ACC112 (cell line): ENCODE measurements at regions not wholly inside any gene's neighbourhood (a gene's known extent, or its start where the extent isn't known, plus 50 kb on each side); places are given as distances from the start of the nearest gene placed in this dataset.

Source experiments
- H2AFZ ChIP-seq: fragments of 200-600 bp; sonication (generic); one replicate; pipeline ENCODE4 v1.6.0; 2017; ENCODE audit warnings: antibody characterized with exemption, low read length; ENCODE audit not compliant: unreplicated experiment
- H3K27ac ChIP-seq: fragments of 200-600 bp; sonication (generic); 2 replicates; pipeline ENCODE4 v1.5.1; 2014; ENCODE audit warnings: low read depth, mild to moderate bottlenecking, antibody characterized with exemption, low read length, moderate library complexity
- H3K27me3 ChIP-seq: fragments of 200-600 bp; sonication (generic); 2 replicates; pipeline ENCODE4 v1.6.1; 2014; ENCODE audit warnings: mild to moderate bottlenecking, antibody characterized with exemption, low read length, moderate library complexity, mixed read lengths; ENCODE audit not compliant: insufficient read depth
- H3K36me3 ChIP-seq: fragments of 200-600 bp; sonication (generic); 2 replicates; pipeline ENCODE4 v1.6.1; 2016; ENCODE audit warnings: mild to moderate bottlenecking, antibody characterized with exemption, low read length, moderate library complexity, mixed read lengths; ENCODE audit not compliant: insufficient read depth
- H3K4me1 ChIP-seq: fragments of 200-600 bp; sonication (generic); one replicate; pipeline ENCODE4 v1.6.1; 2016; ENCODE audit warnings: low read length, mixed read lengths; ENCODE audit not compliant: insufficient read depth, unreplicated experiment, control insufficient read depth
- H3K4me3 ChIP-seq: fragments of 200-600 bp; sonication (generic); 2 replicates; pipeline ENCODE4 v1.5.1; 2014; ENCODE audit warnings: mild to moderate bottlenecking, low read depth, low read length
- H3K79me2 ChIP-seq: fragments of 200-600 bp; sonication (generic); one replicate; pipeline ENCODE4 v1.6.0; 2016; ENCODE audit warnings: low read length; ENCODE audit not compliant: control insufficient read depth, unreplicated experiment, insufficient read depth

DNA sequence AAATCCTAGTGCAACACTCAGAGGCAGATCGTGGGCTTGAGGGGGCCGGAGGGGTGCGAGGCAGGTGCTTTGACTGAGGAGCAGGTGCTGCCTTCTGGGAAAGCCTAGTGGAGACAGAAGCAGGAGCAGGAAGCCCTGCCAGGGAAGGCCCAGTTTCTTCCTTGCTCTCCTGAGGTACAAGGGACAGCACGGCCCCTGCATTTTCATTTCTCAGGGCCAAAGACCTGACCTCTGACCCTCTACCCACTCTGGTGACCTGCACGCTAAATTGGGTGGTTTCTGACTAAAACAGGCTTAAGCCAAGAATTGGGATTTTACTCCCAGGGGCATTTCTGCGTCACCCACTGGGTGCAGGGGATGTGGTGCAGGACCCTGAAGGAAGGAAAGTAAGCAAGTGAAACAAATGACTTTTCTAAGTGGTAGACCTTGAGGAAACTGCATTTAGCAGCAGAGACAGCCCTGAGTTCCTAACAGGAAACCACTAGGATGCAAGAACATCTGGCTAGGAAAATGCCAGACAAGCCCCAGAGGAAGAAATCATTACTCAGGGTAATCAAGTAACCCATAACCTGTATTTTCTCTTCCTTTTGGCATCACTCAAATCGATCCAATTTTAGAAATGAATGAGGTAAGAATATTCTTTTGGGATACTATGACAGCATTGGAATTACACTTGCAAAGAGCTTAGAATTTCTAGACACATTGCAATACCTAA is 141.7 kb downstream of the CD164 start:
- peak overlapping the region; percentile 78 for H3K27ac ChIP-seq
- no peaks in the 10 kb centered on the region for H3K36me3 ChIP-seq
- H3K79me2 ChIP-seq, result no peaks in the 10 kb centered on the region
- H3K4me1 ChIP-seq, result peaks cover 60% of the 10 kb centered on the region
- no peak overlapping the region for H3K4me3 ChIP-seq
- H2AFZ ChIP-seq, result peak overlapping the region; percentile 74
- no peaks in the 10 kb centered on the region for H3K27me3 ChIP-seq

DNA sequence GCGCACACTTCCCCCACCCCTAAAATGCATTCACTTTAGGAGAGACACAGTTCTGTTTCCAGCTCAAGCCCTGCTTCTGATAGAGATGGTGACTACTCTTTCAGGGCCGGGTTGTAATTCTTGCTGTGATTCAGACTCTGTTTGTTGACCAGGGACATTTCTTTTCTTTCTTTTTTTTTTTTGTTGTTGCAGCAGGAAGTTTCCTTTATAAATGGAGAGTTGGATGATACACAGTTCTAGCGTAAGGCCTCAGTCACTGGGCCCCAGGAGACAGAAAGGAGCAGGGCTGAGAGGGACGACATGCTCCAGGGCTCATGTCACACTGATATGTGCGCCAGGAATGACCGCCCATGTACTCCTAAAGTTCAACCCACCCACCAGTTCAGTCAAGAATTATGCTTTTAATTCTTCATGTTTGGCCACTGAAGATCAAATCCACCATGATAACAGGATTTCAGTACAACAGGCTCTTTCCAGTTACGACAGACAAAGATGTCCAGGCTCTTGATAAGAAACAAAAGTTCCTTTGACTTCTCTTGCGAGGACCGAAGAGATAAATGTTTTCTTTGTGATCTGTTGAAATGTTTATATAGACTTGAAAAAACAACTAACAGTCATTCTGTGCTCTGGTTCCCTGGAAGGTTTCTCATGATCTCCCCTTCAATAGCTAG is 142.5 kb downstream of the CD164 start:
- Histone ChIP-seq H3K36me3 (no peaks in the 10 kb centered on the region), H2AFZ (peak overlapping the region; percentile 74), H3K4me1 (peaks cover 60% of the 10 kb centered on the region), H3K27ac (peak overlapping the region; percentile 78), H3K4me3 (no peak overlapping the region; the same call in 1 of the 2 replicates), H3K27me3 (no peaks in the 10 kb centered on the region), H3K79me2 (no peaks in the 10 kb centered on the region)

DNA sequence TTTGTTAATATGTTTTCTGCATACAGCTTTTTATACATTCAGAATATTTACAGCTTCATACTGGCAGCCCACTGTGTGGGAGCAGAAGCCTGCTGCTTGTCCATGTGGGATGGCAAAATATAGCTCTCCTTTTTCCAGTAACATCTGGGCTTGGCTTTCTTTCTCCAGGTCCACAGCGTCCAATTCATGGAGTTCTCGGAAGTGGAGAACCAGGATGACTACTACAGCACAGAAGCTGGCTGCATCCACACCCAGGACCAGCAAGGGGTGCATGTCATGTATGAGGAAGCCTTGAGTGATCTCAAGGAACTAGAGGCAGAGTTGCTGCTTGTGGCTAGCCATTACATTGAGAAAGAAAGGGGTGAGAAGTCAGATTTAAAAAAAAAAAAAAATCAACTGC is 143.1 kb downstream of the CD164 start:
- Histone ChIP-seq H3K4me3 (no peak overlapping the region), H3K4me1 (peaks cover 60% of the 10 kb centered on the region), H3K36me3 (no peaks in the 10 kb centered on the region), H3K27ac (peak overlapping the region; percentile 78), H3K79me2 (no peaks in the 10 kb centered on the region), H2AFZ (peak overlapping the region; percentile 74), H3K27me3 (no peaks in the 10 kb centered on the region)

DNA sequence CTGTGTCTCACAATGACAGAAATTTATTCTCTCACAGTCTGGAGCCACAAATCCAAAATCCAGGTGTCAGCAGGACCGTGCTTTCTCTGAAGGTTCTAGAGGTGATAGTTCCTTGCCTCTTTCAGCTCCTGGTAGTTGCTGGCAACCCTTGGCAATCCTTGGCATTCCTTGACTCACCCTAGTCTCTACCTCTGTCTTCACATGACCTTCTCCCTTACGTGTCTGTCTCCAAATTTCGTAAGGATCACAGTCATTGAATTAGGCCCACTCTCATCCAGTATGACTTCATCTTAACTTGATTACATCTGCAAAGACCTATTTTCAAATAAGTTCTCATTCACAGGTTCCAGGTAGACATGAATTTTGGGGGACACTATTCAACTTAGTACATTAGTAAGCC is 143.1 kb downstream of the CEP57L1 start:
- peak overlapping the region; percentile 78; the same call in 1 of the 2 replicates for H3K27ac ChIP-seq
- no peaks in the 10 kb centered on the region for H3K36me3 ChIP-seq
- no peaks in the 10 kb centered on the region for H3K27me3 ChIP-seq
- no peak overlapping the region for H3K4me3 ChIP-seq
- H3K79me2 ChIP-seq, result no peaks in the 10 kb centered on the region
- no peak overlapping the region for H2AFZ ChIP-seq
- H3K4me1 ChIP-seq, result peaks cover 60% of the 10 kb centered on the region

DNA sequence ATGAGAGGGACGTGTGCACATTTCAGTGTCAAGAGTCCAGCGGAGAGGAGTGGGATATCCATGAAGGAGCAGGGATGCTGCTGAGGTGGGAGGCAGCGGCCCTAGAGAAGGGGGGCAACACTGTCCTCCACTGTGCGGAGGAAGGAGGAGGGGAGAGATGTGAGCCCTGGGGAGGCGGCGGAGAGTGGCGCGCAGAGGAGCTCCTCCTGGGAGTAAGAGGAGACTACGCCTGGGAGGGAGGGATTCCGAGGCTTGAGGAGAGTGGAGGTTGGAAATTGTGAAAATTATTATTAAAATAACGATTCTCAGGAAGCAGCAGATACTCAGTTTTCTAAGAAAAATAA is 142.7 kb downstream of the CEP57L1 start:
- no peaks in the 10 kb centered on the region for H3K79me2 ChIP-seq
- peaks cover 58% of the 10 kb centered on the region for H3K4me1 ChIP-seq
- no peaks in the 10 kb centered on the region for H3K36me3 ChIP-seq
- no peak overlapping the region for H3K4me3 ChIP-seq
- no peak overlapping the region for H2AFZ ChIP-seq
- H3K27ac ChIP-seq, result no peak overlapping the region
- H3K27me3 ChIP-seq, result no peaks in the 10 kb centered on the region

DNA sequence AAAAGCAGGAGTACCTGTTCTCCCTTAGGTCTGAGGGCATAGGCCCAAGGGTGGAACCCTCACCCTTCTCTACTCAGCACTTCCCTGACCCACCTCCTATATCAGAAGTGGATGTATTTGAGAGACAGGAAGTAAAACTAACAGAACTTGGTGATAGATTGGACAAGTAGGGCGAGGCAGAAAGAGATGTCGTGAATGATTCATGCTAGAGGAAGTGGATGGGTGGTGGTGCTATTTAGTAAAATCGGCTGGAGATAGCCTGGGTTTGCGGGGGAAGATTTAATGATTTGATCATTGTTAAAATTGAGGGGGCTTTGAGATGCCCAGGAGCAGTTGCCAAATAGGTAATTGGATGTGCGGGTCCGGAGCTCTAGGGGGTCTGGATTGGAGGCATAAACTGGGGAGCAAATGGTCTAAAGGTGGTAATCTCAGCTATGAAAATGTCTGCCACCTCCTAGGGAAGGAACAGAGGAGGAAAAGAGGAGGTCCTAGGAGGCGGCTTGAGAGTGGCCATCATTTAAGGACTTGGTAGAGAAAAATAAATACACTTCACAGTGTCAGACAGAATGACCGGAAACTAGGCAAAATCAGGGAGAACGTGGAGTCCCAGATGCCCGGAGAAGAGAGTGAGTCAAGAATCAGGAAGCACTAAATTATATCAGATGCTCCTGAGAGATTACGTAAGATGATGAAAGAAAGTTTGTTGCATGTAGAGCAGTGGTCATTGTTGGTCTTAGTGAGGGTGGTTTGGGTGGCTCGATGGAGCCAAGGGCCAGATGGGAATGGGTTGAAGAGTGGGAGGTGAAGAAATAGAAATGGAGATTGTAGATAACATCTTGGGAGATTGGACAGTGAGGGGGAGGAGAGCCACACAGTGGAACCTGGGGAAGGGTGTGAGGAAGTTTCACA is 142.0 kb downstream of the CEP57L1 start:
- 0 out of 2 replicates have a peak overlapping the region, but pooled peaks have one; percentile 22 for H3K27ac ChIP-seq
- no peaks in the 10 kb centered on the region for H3K36me3 ChIP-seq
- no peaks in the 10 kb centered on the region for H3K27me3 ChIP-seq
- peaks cover 52% of the 10 kb centered on the region for H3K4me1 ChIP-seq
- H3K4me3 ChIP-seq, result no peak overlapping the region
- H3K79me2 ChIP-seq, result no peaks in the 10 kb centered on the region
- H2AFZ ChIP-seq, result peak overlapping the region; percentile 16

DNA sequence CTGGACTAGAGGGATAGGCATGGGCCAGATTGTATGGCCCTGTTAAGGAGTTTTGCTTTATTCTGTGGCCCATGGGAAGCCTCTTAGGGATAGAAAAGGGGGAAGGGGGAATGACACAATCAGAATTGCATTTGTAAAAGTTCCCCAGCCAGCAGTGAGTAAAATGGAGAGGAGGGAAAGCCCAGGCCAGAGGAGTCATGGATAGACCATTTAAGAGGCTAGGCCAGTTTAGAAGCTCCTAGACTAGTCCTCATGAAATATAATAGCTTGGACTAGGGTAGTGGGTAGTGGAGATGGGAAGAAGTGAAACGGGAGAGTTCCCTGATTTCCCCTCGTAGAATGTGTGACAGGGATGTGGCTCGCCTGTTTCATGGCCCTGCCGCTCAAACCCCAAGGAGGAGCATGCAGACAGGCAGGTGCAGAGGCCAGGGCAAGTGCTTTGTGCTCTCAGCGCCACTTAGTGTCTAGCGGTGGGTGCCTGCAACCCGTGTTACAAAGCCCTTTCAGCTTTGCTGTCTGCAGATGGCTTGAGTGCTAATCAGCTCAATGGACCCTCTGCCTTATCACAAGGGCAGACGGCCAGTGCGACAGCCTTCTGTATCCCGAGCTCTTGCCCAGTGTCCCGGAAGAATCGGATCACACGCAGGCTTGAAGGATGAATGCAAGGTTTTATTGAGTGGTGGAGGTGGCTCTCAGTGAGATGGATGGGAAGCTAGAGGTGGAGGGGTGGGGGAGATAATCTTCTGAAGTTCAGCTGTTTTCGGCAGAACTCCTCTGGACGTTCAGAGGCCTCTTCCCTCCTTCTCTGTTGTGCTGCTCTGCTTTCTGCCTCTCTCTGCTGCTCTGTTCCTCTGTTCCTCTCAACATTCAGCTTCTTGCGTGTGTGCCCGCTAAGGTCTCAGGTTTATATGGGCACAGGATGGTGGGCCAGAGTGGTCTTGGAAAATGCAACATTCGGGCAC is 141.1 kb downstream of the CEP57L1 start:
- no peak overlapping the region for H3K27ac ChIP-seq
- H3K79me2 ChIP-seq, result no peaks in the 10 kb centered on the region
- H3K4me1 ChIP-seq, result peaks cover 48% of the 10 kb centered on the region
- H3K4me3 ChIP-seq, result no peak overlapping the region
- no peaks in the 10 kb centered on the region for H3K27me3 ChIP-seq
- no peak overlapping the region for H2AFZ ChIP-seq
- H3K36me3 ChIP-seq, result no peaks in the 10 kb centered on the region

DNA sequence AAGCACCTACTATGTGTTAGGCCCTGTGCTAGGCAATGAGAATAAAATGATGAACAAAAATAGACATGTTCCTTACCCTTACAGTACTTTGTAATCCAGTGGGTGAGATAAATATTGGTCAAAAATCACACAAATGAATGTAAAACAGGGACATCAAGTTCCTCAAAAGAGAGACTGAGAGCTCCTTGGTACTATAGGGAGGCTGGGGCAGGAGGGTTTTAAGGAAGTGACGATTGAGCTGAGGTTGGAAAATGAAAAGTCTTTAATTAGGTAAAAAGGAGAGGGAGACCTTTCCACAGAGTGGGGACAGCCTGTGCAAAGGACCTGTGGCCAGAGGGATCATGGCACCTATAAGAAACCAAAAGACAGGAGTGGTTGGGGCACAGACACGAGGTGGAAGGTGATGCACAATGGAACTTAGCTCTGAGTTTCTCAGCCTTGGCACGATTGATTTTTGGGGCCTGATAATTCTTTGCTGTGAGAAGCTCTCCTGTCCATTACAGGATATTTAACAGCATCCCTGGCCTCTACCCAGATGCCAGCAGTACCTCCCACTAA is 140.3 kb downstream of the CEP57L1 start:
- Histone ChIP-seq H3K36me3 (no peaks in the 10 kb centered on the region), H2AFZ (no peak overlapping the region), H3K79me2 (no peaks in the 10 kb centered on the region), H3K4me1 (peaks cover 40% of the 10 kb centered on the region), H3K27me3 (no peaks in the 10 kb centered on the region), H3K4me3 (no peak overlapping the region), H3K27ac (no peak overlapping the region)

DNA sequence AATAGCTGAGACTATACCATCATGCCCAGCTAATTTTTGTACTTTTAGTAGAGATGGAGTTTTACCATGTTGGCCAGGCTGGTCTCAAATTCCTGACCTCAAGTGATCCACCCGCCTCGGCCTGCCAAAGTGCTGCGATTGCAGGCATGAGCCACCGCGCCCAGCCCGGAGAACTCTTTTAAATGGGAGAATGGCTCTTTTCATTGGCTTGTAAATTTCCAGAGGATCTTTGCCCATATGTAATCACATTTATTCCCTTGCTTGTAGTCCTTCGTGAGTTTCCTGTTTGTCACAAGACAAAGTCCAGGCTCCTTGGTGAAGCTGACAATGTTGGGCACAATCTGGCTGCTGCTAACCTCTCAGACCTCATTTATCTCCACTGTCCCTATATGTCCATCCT is 135.1 kb downstream of the CEP57L1 start:
- no peaks in the 10 kb centered on the region for H3K27me3 ChIP-seq
- H3K4me3 ChIP-seq, result no peak overlapping the region
- no peak overlapping the region for H3K27ac ChIP-seq

More for the DNA sequence above, 135.1 kb downstream of the CEP57L1 start:
- Histone ChIP-seq H2AFZ (no peak overlapping the region), H3K79me2 (no peaks in the 10 kb centered on the region), H3K36me3 (no peaks in the 10 kb centered on the region), H3K4me1 (peaks cover 5% of the 10 kb centered on the region)
